Activated naive CD8-positive, alpha-beta T cell treated with anti-CD3 and anti-CD28 coated beads, Interleukin-2, amount 50 U/mL, for 24 hours (primary cell): ENCODE measurements at regions not wholly inside any gene's neighbourhood (a gene's known extent, or its start where the extent isn't known, plus 50 kb on each side); places are given as distances from the start of the nearest gene placed in this dataset.
"Not testable (repeated sequence)": the region's sequence is repeated elsewhere in the genome, so short reads cannot be mapped to it uniquely, and the experiment has no call there.

Experiments
- ATAC-seq: fragments of 150-1000 bp; cut with Tn5 transposase; one replicate; pipeline ENCODE4 v1.10.0; 2021
- DNase-seq: peaks from one replicate; pipeline ENCODE4 v3.0.0; 2021
- H3K27ac Mint-ChIP-seq: one replicate; pipeline ENCODE4 v1.8.0; 2021; ENCODE audit warnings: mild to moderate bottlenecking, mixed read lengths
- H3K27me3 Mint-ChIP-seq: one replicate; pipeline ENCODE4 v1.8.0; 2021; ENCODE audit warnings: mixed read lengths
- H3K36me3 Mint-ChIP-seq: one replicate; pipeline ENCODE4 v1.8.0; 2021; ENCODE audit warnings: low read depth, mixed read lengths
- H3K4me1 Mint-ChIP-seq: one replicate; pipeline ENCODE4 v1.8.0; 2021; ENCODE audit warnings: mixed read lengths
- H3K4me3 Mint-ChIP-seq: one replicate; pipeline ENCODE4 v1.8.0; 2021; ENCODE audit warnings: mild to moderate bottlenecking, moderate library complexity, mixed read lengths
- H3K9me3 Mint-ChIP-seq: one replicate; pipeline ENCODE4 v1.8.0; 2021; ENCODE audit warnings: mixed read lengths

DNA sequence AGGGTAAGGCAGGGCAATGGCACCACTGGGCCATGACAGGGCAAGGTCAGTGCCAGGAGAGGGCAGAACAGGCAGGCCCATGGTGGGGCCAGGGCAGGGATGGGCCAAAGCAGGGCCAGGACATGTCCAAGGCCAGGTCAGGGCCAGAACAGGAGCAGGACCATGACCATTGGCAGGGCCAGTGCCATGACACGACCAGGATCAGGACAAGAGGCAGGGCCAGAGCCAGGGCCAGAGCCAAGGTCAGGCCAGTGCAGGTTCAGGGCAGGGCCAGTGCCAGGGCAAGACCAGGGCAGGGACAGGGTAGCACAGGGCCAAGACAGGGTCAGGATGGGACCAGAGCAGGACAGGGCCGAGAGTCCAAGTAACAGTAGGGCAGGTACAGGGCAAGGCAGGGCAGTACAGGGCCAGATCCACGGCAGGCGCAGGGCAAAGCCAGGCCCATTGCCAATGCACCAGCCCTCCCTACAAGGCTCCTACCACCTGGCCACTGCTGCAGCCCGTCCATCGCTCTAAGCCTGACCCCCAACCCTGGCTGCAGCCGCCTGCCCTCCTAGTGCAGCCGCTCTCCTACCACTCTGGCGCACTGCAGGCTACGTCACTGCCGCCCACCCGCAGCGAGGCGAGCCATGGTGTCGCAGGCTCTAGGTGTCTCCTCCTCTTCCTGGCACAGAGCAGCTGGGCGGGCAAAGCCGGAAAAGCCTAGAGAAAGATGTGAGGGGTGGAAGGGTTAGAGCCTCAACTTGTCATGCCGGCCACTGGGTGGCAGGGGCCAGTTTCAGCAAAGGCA is 2876.3 kb downstream of the RPIA start:
- H3K4me3 Mint-ChIP-seq, H3K27ac Mint-ChIP-seq, DNase-seq, H3K27me3 Mint-ChIP-seq, H3K9me3 Mint-ChIP-seq, H3K36me3 Mint-ChIP-seq, ATAC-seq, H3K4me1 Mint-ChIP-seq: not testable (repeated sequence)

DNA sequence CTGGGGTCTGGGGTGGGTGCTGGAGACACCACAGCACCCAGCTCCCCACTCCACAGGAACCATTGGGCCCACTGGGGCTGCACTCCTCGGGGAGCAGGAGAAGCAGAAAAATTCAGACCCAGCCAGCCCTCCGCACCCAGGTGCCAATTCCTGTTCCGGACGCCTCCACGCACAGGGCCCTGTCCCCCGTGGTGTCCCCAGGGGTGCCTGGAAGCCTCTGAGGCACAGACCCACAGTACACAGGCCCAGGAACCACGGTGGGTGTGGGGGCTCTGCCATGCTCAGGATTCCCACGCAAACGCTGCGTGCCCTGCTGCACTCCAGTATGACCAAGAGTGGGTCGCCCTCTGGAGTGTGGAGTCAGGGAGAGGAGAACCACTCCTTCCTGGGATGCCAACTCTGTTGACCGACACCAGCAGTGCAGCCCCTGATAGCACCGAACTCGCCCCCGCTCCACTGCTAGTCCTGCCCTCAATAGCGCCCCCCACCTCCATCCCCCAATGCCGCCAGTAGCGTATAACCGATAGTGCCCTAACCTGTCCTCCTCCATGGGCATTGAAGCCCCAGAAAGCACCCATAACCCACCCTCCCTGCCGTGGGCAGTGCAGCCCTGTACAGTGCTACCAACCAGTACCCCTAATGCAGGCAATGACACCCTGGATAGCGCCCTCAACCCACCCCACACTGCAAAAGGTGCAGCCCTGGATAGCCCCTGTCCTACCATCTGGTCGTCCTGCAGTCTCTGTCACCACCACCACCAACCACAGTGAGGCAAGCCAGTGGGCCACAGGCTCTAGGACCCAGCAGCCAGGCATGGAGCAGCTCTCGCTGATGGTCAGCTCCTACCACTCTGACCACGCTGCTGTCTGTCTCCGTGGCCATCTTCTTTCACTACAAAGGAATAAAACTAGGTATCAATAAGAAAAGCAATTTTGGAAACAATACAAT is 2877.2 kb downstream of the RPIA start:
- not testable (repeated sequence) for H3K36me3 Mint-ChIP-seq, ATAC-seq, H3K4me1 Mint-ChIP-seq, H3K9me3 Mint-ChIP-seq, H3K27ac Mint-ChIP-seq, H3K4me3 Mint-ChIP-seq, H3K27me3 Mint-ChIP-seq, DNase-seq

DNA sequence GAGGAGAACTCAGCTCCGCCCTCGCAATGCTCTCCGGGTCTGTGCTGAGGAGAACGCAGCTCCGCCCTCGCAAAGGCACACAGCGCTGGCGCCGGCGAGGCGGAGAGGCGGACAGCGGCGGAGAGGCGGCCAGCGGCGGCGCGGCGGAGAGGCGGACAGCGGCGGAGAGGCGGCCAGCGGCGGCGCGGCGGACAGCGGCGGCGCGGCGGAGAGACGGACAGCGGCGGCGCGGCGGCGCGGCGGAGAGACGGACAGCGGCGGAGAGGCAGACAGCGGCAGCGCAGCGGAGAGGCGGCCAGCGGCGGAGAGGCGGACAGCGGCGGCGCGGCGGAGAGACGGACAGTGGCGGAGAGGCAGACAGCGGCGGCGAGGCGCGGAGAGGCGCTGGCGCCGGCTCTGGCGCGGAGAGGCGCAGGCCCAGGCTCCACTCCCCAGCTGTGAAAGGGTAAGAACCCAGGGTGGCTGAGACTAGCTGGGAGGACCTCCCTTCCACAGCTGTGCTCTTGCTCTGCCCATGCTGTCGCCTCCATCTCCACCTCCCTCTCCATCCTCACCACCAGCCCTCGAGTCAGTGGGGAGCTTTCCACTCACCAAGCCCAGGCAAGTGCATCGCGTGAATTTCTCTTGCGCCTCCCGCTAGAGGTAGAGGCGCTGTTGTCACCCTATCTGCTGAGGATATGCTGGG is 2879.9 kb downstream of the RPIA start:
- not testable (repeated sequence) for DNase-seq, H3K9me3 Mint-ChIP-seq, H3K4me1 Mint-ChIP-seq, H3K36me3 Mint-ChIP-seq, H3K27ac Mint-ChIP-seq, H3K4me3 Mint-ChIP-seq, ATAC-seq, H3K27me3 Mint-ChIP-seq

DNA sequence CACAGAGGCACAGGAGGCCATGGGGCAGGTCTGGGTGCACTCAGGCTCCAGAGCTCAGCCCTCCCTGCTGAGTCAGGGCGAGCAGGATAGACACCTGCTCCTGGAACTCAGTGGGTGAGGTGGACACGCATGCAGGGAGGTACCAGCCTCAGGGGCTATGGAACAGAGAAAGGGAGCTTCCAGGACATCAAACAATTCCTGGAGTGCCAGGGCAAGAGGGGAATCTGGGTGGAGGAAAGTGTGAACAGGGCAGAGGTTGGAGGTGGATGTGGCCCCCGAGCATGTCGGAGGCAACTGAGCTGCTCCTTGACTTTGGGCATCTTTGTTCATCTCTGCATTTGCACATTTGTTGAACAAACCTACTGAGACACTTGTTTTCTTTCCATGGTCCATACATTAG is 2881.5 kb downstream of the RPIA start:
- not testable (repeated sequence) for DNase-seq, H3K27me3 Mint-ChIP-seq, H3K36me3 Mint-ChIP-seq, H3K4me1 Mint-ChIP-seq, ATAC-seq, H3K4me3 Mint-ChIP-seq, H3K9me3 Mint-ChIP-seq, H3K27ac Mint-ChIP-seq

DNA sequence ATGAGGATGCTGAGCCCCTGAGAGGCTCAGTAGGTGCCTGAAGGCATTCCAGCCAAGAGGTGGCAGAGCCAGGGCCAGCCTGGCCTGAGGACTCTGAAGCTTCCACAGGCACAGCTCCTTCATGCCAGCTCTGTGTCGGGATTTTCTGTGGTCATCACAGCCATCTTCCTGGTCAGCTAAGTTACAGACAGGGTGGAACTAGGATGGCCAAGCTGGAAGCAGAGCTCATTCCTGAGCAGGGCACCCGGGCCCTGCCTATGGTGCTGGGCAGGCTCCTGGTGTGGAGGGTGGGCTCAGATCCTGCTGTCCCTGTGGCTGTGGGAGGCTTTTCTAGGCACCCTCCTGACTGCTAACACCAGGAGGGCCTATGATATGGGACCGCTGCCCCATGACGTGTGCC is 2882.3 kb downstream of the RPIA start:
- H3K27ac Mint-ChIP-seq, H3K9me3 Mint-ChIP-seq, ATAC-seq, H3K4me1 Mint-ChIP-seq, H3K27me3 Mint-ChIP-seq, H3K36me3 Mint-ChIP-seq, H3K4me3 Mint-ChIP-seq, DNase-seq: not testable (repeated sequence)

DNA sequence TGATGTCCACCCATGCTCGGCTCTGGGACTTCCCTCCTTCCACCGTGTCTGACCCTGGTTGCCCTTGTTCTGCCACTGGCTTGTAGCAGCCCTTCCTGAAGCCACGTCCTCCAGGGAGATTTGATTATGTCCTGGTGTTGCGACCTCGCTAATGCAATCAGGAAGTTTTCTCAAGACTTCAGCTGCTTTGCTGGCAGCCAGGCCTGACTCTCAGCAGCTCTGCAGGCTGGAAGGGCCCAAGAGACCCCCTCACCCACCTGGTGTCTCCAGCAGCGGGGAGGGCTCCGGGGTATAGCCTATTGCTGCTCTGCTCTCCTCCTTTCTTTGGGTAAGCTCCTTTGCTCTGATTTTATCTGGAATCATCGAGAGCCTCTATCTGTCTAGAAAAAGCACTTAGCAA is 2882.8 kb downstream of the RPIA start:
- H3K27ac Mint-ChIP-seq, ATAC-seq, H3K27me3 Mint-ChIP-seq, H3K9me3 Mint-ChIP-seq, DNase-seq, H3K36me3 Mint-ChIP-seq, H3K4me1 Mint-ChIP-seq, H3K4me3 Mint-ChIP-seq: not testable (repeated sequence)

DNA sequence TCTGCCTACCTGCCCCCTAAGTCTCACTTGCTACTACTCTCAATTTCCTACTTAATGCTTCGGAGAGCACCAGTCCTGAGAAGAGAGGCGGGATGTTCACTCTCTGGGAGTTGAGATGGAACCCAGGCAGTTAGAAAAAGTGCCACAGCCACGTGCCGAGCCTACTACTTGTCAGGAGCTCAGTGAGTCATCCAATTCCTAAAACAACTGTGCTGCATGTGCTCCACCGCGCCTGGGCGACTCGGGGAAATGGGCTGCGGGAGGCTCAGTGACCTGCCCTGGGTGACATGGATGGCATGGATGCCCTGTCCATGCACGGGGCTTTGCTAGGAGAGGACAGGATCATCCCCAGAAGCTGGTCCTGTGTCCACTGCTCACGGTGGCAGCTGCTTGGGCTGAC is 2884.2 kb downstream of the RPIA start:
- not testable (repeated sequence) for H3K27me3 Mint-ChIP-seq, H3K9me3 Mint-ChIP-seq

DNA sequence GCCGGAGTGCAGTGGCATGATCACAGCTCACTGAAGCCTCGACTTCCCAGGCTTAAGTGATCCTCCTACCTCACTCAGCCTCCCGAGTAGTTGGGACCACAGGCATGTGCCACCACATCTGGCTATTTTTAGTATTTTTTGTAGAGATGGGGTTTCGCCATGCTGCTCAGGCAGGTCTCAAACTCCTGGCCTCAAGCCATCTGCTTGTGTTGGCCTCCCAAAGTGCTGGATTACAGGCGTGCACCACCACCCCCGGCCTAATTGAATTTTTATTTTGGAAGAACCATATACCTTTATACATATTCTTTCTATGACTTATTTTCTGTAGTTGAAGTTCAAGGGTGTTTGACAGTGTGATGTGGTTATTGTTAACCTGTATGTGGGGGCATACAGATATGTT is 2885.9 kb downstream of the RPIA start:
- not testable (repeated sequence) for H3K9me3 Mint-ChIP-seq, H3K27me3 Mint-ChIP-seq, H3K36me3 Mint-ChIP-seq, H3K4me1 Mint-ChIP-seq, H3K4me3 Mint-ChIP-seq, H3K27ac Mint-ChIP-seq, DNase-seq, ATAC-seq

More for the DNA sequence above, 2884.2 kb downstream of the RPIA start:
- H3K4me3 Mint-ChIP-seq, H3K27ac Mint-ChIP-seq, DNase-seq, ATAC-seq, H3K36me3 Mint-ChIP-seq, H3K4me1 Mint-ChIP-seq: not testable (repeated sequence)

DNA sequence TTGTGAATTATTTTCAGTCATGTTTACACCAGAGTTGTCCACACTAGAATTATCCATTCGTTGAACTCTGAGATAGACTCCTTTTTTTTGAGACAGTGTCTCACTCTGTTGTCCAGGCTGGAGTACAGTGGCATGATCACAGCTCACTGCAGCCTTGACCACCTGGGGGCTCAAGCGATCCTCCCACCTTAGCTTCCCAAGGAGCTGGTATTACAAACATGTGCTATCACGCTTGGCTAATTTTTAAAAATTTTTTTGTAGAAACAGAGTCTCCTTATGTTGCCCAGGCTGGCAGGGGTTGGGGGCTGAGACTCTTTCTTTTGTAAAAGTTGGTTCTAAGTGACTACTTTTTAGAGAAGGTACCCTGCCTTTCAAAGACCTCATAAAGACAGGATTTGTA is 2887.2 kb downstream of the RPIA start:
- not testable (repeated sequence) for DNase-seq, H3K4me1 Mint-ChIP-seq, H3K4me3 Mint-ChIP-seq, H3K36me3 Mint-ChIP-seq, H3K9me3 Mint-ChIP-seq, ATAC-seq, H3K27ac Mint-ChIP-seq, H3K27me3 Mint-ChIP-seq

DNA sequence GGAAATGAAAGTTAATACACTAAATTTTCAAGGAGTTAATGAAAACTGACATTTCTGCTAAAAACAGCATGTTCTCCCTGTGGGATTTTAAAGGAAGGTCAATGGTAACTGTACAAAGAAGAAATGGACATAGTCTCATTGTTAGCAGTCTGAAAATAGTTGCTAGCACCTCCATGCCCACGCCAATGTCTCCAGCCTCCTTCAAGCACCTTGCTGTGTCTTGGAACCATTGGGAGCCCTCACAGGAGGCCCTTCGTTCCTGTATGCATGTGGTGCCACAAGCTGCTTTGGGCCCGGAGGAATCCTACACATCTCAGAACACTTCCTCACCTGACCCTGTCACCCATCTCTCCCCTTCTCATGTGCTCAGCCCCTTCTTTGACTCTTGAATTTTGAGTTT is 2888.1 kb downstream of the RPIA start:
- not testable (repeated sequence) for H3K4me1 Mint-ChIP-seq, DNase-seq, H3K27ac Mint-ChIP-seq, ATAC-seq, H3K4me3 Mint-ChIP-seq, H3K27me3 Mint-ChIP-seq, H3K36me3 Mint-ChIP-seq, H3K9me3 Mint-ChIP-seq

DNA sequence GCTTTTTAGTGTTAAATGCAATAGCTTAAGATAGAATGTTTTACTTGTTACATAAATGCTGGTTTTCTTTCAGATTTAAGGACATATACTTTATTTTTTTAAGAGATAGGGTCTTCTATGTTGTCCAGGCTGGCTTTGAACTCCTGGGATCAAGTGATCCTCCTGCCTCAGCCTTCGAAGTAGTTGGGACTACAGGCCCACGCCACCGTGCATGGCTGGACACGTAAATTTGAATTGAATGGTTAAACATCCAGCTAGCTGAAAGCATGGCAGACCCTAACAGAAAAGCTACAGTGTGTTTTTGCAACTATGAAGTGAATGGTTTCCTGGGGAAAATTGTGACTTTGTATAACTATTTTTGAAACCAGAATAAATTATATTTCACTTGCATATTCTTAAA is 2888.6 kb downstream of the RPIA start:
- not testable (repeated sequence) for H3K36me3 Mint-ChIP-seq, H3K27ac Mint-ChIP-seq, H3K4me3 Mint-ChIP-seq, H3K9me3 Mint-ChIP-seq, ATAC-seq, DNase-seq, H3K27me3 Mint-ChIP-seq, H3K4me1 Mint-ChIP-seq

DNA sequence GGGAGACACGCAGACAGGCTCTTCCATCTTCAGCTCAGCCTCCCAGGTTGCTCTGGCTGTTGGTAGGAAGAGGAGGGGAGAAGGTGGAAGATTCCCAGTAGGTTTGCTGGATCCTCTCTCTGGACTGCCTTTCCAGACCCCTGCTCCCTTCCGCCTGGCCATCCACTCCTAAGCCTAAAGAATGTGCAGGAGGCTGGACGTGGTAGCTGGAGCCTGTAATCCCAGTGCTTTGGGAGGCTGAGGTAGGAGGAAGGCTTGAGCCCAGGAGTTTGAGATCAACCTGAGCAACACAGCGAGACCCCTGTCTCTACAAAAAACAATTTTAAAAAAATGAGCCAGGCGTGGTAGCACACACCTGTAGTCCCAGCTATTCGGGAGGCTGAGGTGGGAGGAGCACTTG is 2895.6 kb downstream of the RPIA start:
- peaks cover 14% of the 10 kb centered on the region for H3K9me3 Mint-ChIP-seq
- not testable (repeated sequence) for H3K27ac Mint-ChIP-seq, H3K36me3 Mint-ChIP-seq, ATAC-seq, H3K4me1 Mint-ChIP-seq, H3K4me3 Mint-ChIP-seq, DNase-seq
- peaks cover 10% of the 10 kb centered on the region for H3K27me3 Mint-ChIP-seq

DNA sequence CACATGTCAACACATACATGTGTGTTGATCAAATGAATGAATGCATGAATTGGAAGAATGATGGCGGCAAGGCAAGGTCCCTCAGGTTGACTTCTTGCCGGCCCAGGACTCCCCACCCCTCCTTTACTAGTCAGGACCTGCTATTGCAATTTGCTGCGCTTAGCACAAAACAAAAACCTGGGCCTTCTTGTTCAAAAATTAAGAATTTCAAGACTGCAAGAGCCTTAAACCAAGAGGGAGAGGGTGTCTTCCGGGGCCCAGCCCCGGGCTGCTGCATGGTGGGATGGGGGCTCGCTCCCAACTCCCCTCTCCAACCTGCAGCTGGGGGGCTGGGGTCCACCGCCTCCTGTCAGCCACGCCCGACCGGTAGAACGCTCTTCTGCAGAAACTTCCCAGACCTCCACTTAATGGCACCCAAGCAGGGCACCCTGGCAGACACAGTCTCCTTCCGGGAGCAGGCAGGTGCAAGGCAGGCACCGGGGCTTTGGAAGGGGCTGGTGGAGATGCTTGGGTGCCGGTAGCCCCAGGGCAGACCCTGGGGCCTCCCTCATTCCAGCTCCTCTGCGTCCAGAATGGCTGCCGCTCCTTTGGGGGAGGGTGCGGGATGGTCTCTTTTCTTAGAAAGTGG is 2896.5 kb downstream of the RPIA start:
- H3K4me3 Mint-ChIP-seq, H3K36me3 Mint-ChIP-seq, H3K27ac Mint-ChIP-seq, DNase-seq, H3K4me1 Mint-ChIP-seq, ATAC-seq: not testable (repeated sequence)
- Mint-ChIP-seq H3K9me3 (peaks cover 14% of the 10 kb centered on the region), H3K27me3 (peaks cover 12% of the 10 kb centered on the region)

DNA sequence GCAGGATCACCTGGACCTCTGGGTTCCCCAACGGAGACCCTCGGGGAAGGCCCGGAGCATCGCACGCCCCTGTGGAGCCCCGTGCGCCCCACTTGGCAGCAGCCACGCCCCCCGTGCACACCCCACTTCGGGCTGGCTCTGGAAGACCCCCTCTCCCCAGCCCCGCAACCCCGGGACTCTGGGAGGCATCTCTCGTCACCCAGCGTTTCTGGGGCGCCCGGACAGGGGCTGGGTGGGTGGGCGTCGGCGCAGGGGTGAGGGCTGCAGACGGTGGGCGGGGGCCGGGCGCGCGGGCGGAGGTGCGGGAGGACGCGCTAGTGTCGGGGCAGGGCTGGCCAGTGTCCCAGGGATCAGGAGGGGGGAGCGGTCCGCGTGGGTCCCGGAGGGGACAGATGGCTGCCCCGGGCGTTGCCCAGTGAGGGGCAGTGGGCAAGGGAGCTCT is 2897.3 kb downstream of the RPIA start:
- H3K27me3 Mint-ChIP-seq = peaks cover 12% of the 10 kb centered on the region
- H3K36me3 Mint-ChIP-seq, DNase-seq, H3K27ac Mint-ChIP-seq, H3K4me3 Mint-ChIP-seq, H3K4me1 Mint-ChIP-seq, ATAC-seq: not testable (repeated sequence)
- peaks cover 14% of the 10 kb centered on the region for H3K9me3 Mint-ChIP-seq
